ENCODE measurements at regions not wholly inside any gene's neighbourhood (a gene's known extent, or its start where the extent isn't known, plus 50 kb on each side); places are given as distances from the start of the nearest gene placed in this dataset.

GRCh38 chr16:9680019-9680655 lies 502.1 kb downstream of the GRIN2A start (continued):
- TF ChIP-seq, protein P1, sequence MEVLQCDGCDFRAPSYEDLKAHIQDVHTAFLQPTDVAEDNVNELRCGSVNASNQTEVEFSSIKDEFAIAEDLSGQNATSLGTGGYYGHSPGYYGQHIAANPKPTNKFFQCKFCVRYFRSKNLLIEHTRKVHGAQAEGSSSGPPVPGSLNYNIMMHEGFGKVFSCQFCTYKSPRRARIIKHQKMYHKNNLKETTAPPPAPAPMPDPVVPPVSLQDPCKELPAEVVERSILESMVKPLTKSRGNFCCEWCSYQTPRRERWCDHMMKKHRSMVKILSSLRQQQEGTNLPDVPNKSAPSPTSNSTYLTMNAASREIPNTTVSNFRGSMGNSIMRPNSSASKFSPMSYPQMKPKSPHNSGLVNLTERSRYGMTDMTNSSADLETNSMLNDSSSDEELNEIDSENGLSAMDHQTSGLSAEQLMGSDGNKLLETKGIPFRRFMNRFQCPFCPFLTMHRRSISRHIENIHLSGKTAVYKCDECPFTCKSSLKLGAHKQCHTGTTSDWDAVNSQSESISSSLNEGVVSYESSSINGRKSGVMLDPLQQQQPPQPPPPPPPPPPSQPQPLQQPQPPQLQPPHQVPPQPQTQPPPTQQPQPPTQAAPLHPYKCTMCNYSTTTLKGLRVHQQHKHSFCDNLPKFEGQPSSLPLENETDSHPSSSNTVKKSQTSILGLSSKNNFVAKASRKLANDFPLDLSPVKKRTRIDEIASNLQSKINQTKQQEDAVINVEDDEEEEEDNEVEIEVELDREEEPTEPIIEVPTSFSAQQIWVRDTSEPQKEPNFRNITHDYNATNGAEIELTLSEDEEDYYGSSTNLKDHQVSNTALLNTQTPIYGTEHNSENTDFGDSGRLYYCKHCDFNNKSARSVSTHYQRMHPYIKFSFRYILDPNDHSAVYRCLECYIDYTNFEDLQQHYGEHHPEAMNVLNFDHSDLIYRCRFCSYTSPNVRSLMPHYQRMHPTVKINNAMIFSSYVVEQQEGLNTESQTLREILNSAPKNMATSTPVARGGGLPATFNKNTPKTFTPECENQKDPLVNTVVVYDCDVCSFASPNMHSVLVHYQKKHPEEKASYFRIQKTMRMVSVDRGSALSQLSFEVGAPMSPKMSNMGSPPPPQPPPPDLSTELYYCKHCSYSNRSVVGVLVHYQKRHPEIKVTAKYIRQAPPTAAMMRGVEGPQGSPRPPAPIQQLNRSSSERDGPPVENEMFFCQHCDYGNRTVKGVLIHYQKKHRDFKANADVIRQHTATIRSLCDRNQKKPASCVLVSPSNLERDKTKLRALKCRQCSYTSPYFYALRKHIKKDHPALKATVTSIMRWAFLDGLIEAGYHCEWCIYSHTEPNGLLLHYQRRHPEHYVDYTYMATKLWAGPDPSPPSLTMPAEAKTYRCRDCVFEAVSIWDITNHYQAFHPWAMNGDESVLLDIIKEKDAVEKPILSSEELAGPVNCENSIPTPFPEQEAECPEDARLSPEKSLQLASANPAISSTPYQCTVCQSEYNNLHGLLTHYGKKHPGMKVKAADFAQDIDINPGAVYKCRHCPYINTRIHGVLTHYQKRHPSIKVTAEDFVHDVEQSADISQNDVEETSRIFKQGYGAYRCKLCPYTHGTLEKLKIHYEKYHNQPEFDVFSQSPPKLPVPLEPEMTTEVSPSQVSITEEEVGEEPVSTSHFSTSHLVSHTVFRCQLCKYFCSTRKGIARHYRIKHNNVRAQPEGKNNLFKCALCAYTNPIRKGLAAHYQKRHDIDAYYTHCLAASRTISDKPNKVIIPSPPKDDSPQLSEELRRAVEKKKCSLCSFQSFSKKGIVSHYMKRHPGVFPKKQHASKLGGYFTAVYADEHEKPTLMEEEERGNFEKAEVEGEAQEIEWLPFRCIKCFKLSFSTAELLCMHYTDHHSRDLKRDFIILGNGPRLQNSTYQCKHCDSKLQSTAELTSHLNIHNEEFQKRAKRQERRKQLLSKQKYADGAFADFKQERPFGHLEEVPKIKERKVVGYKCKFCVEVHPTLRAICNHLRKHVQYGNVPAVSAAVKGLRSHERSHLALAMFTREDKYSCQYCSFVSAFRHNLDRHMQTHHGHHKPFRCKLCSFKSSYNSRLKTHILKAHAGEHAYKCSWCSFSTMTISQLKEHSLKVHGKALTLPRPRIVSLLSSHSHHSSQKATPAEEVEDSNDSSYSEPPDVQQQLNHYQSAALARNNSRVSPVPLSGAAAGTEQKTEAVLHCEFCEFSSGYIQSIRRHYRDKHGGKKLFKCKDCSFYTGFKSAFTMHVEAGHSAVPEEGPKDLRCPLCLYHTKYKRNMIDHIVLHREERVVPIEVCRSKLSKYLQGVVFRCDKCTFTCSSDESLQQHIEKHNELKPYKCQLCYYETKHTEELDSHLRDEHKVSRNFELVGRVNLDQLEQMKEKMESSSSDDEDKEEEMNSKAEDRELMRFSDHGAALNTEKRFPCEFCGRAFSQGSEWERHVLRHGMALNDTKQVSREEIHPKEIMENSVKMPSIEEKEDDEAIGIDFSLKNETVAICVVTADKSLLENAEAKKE (CRISPR knock-in tag; IDR thresholded peaks at IDR 0.05), result no peak; the same call in 1 of the 2 replicates
- TF ChIP-seq ZNF331 (CRISPR knock-in tag; IDR thresholded peaks at IDR 0.05; ENCODE audit: low read depth), result no peak
- no peak for TF ChIP-seq ZNF114 (CRISPR knock-in tag; IDR thresholded peaks at IDR 0.05)
- TF ChIP-seq, protein P2, sequence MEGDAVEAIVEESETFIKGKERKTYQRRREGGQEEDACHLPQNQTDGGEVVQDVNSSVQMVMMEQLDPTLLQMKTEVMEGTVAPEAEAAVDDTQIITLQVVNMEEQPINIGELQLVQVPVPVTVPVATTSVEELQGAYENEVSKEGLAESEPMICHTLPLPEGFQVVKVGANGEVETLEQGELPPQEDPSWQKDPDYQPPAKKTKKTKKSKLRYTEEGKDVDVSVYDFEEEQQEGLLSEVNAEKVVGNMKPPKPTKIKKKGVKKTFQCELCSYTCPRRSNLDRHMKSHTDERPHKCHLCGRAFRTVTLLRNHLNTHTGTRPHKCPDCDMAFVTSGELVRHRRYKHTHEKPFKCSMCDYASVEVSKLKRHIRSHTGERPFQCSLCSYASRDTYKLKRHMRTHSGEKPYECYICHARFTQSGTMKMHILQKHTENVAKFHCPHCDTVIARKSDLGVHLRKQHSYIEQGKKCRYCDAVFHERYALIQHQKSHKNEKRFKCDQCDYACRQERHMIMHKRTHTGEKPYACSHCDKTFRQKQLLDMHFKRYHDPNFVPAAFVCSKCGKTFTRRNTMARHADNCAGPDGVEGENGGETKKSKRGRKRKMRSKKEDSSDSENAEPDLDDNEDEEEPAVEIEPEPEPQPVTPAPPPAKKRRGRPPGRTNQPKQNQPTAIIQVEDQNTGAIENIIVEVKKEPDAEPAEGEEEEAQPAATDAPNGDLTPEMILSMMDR (conservative IDR thresholded peaks at IDR 0.05; ENCODE audit: low read depth in 2 of 2), result no peak
- peak; percentile 98 for TF ChIP-seq POLR2AphosphoS5 (IDR thresholded peaks at IDR 0.05; ENCODE audit: low read depth)
- peak; percentile 60 for TF ChIP-seq ETS1 (IDR thresholded peaks at IDR 0.05)
- no peak for TF ChIP-seq EZH2 (IDR thresholded peaks at IDR 0.05; ENCODE audit: low read depth, unreplicated experiment)
- TF ChIP-seq CREB1 (CRISPR knock-in tag; IDR thresholded peaks at IDR 0.05; ENCODE audit: low read depth), result no peak
- no peak for TF ChIP-seq JUNB (IDR thresholded peaks at IDR 0.05; ENCODE audit: unreplicated experiment)
- no peak for TF ChIP-seq STAT1 (IDR thresholded peaks at IDR 0.05; ENCODE audit: unreplicated experiment)
- no peak for TF ChIP-seq NANOG (IDR thresholded peaks at IDR 0.05; ENCODE audit: borderline replicate concordance)
